ENCODE measurements at regions not wholly inside any gene's neighbourhood (a gene's known extent, or its start where the extent isn't known, plus 50 kb on each side); places are given as distances from the start of the nearest gene placed in this dataset.

- H3K18ac ChIP-seq (ENCODE audit: insufficient read length, low read depth, low read length) = no peak overlapping the region
- no peak overlapping the region for H2BK12ac ChIP-seq (ENCODE audit: insufficient read length, low read depth, low read length)
- no peaks in the 10 kb centered on the region for H3K79me2 ChIP-seq (ENCODE audit: insufficient read depth, low read length)
- H4K5ac ChIP-seq (ENCODE audit: insufficient read length, low read depth, low read length) = no peak overlapping the region
- H2BK5ac ChIP-seq (ENCODE audit: insufficient read length, low read length) = no peak overlapping the region
- no peak for TF ChIP-seq CTCF (conservative IDR thresholded peaks at IDR 0.05)
- no CpG with 5 or more reads among the region's 1 CpG for WGBS (ENCODE audit: extremely low coverage, insufficient read length, low lambda C conversion rate)
- H2BK20ac ChIP-seq (ENCODE audit: low read depth, low read length, poor library complexity, severe bottlenecking) = no peak overlapping the region
- no peak overlapping the region for H2AFZ ChIP-seq (ENCODE audit: low read length)
- no peak overlapping the region for H4K8ac ChIP-seq (replicated peaks; ENCODE audit: insufficient read length, low read depth, low read length)
- H4K91ac ChIP-seq (ENCODE audit: insufficient read length, low read depth, low read length) = no peak overlapping the region
- H3K9ac ChIP-seq (ENCODE audit: extremely low read depth, insufficient read length, low read length) = no peak overlapping the region
- no peak overlapping the region for H2BK120ac ChIP-seq (ENCODE audit: low read depth, low read length, poor library complexity, severe bottlenecking)
- no peaks in the 10 kb centered on the region for H3K9me3 ChIP-seq (ENCODE audit: control insufficient read depth, low read depth, low read length)
- H3K4me3 Mint-ChIP-seq = no peak overlapping the region
- H3K56ac ChIP-seq (ENCODE audit: insufficient read length, low read depth, low read length) = no peak overlapping the region
- H3K36me3 Mint-ChIP-seq (ENCODE audit: insufficient read depth in 1 of 3, low read depth in 3 of 3) = no peaks in the 10 kb centered on the region
- H3K27ac ChIP-seq (ENCODE audit: insufficient read length, low read depth, low read length) = no peak overlapping the region
- H3K27ac Mint-ChIP-seq = no peak overlapping the region
- H2BK15ac ChIP-seq (ENCODE audit: low read depth, low read length) = no peak overlapping the region
- H3K4me1 Mint-ChIP-seq = peaks cover 3 to 4% of the 10 kb centered on the region in 2 experiments; a peak in 3 of 4 replicates
- no peaks in the 10 kb centered on the region for H4K20me1 ChIP-seq (ENCODE audit: control insufficient read depth, insufficient read depth, insufficient read length)
- no peak overlapping the region for H3K14ac ChIP-seq (ENCODE audit: insufficient read depth, low read length)
- H3K4me1 ChIP-seq (ENCODE audit: insufficient read depth, low read length) = no peaks in the 10 kb centered on the region
- no peaks in the 10 kb centered on the region for H3K27me3 ChIP-seq (ENCODE audit: insufficient read depth, low read length)
- no peak overlapping the region for H3T11ph ChIP-seq (ENCODE audit: low read length)
- no peaks in the 10 kb centered on the region for H3K23me2 ChIP-seq (ENCODE audit: insufficient read length, low read depth, low read length, poor library complexity, severe bottlenecking)
- H3K27me3 Mint-ChIP-seq (ENCODE audit: low read depth) = no peaks in the 10 kb centered on the region
- H3K79me1 ChIP-seq (ENCODE audit: insufficient read depth, low read depth, low read length, poor library complexity, severe bottlenecking) = no peaks in the 10 kb centered on the region
- no peaks in the 10 kb centered on the region for H3K9me3 Mint-ChIP-seq
- no peak overlapping the region for H3K23ac ChIP-seq (ENCODE audit: insufficient read length, low read depth, low read length)
- DNase-seq = no peak
- no peak overlapping the region for H3K4ac ChIP-seq (ENCODE audit: low read depth, low read length)
- H2AK5ac ChIP-seq (ENCODE audit: insufficient read length, low read length) = no peak overlapping the region
- H3K4me2 ChIP-seq (ENCODE audit: insufficient read depth, insufficient read length, low read length) = no peak overlapping the region
Observed at GRCh38 chr11:87840786-87841185, 334.5 kb downstream of the RAB38 start.

Data from H9 (cell line).